HCT116 (cell line): ENCODE measurements at regions not wholly inside any gene's neighbourhood (a gene's known extent, or its start where the extent isn't known, plus 50 kb on each side); places are given as distances from the start of the nearest gene placed in this dataset.

Experiments used
- ATAC-seq: fragments of 200-7000 bp; cut with Tn5 transposase; 2 replicates; pipeline ENCODE4 v1.9.1; 2020; ENCODE audit warnings: mild to moderate bottlenecking, moderate library complexity
- BruUV-seq: library from RNA; stranded (reverse); fragments of 400-500 nt; replicated peaks from 2 replicates; lab custom pipeline; 2021; lab: Mats Ljungman, UMichigan
- CTCF ChIA-PET: fragments of 300-600 bp; sonication (Branson Sonifier 250); formaldehyde crosslinking; loops from one replicate; lab custom pipeline; 2021; ENCODE audit warnings: antibody characterized with exemption; lab: Charles Lee
- POLR2A ChIA-PET: fragments of 300-600, 350-600 bp; sonication (Branson Sonifier 250); formaldehyde crosslinking; loops from one replicate; lab custom pipeline; 2021; ENCODE audit warnings: antibody characterized with exemption; lab: Charles Lee
- RAD21 ChIA-PET, 2 experiments: fragments of 300-600 bp; sonication (Branson Sonifier 250); formaldehyde crosslinking; loops; one replicate each; lab custom pipeline; 2023; ENCODE audit warnings: low total read pairs in 2 of 2; ENCODE audit not compliant: uncharacterized antibody in 2 of 2, unreplicated experiment in 2 of 2, low non-redundant PET in 1 of 2; lab: Charles Lee
- DNase-seq: peaks from one replicate; pipeline ENCODE4 v3.0.0-alpha.2; 2010; ENCODE audit warnings: low read depth, low spot score
- H2AFZ ChIP-seq: fragments of 200-600 bp; shearing (Covaris generic), sonication (generic); 2 replicates; pipeline ENCODE4 v1.6.1; 2017; ENCODE audit warnings: low read depth, mixed run types, mixed read lengths, antibody characterized with exemption, low read length; ENCODE audit not compliant: poor library complexity, severe bottlenecking
- H3K27ac ChIP-seq: 2 replicates; pipeline ENCODE4 v1.5.1; 2012; ENCODE audit warnings: low read depth, low read length
- H3K27me3 ChIP-seq: fragments of 200-600 bp; sonication (generic); 2 replicates; pipeline ENCODE4 v1.6.1; 2016; ENCODE audit warnings: mixed run types, low read length, mixed read lengths; ENCODE audit not compliant: insufficient read depth
- H3K36me3 ChIP-seq, 2 experiments: fragments of 200-500 bp in 1 of 2; fragments of 200-600 bp in 1 of 2; sonication (Bioruptor generic) in 1 of 2; sonication (generic) in 1 of 2; 2 replicates each; pipeline versions ENCODE4 v1.5.1 to v1.6.1; 2014 to 2016; ENCODE audit warnings: low read length in 2 of 2, inconsistent platforms in 1 of 2, mixed read lengths in 1 of 2, mixed run types in 1 of 2; ENCODE audit not compliant: insufficient read depth in 2 of 2, control insufficient read depth in 1 of 2
- H3K4me1 ChIP-seq, 2 experiments: fragments of 200-600 bp in 1 of 2; sonication (generic) in 1 of 2; 2 replicates each; pipeline versions ENCODE4 v1.5.1 to v1.6.1; 2012 to 2017; ENCODE audit warnings: low read length in 2 of 2, inconsistent platforms in 1 of 2, mild to moderate bottlenecking in 1 of 2, mixed read lengths in 1 of 2, mixed run types in 1 of 2, moderate library complexity in 1 of 2; ENCODE audit not compliant: insufficient read depth in 2 of 2, control insufficient read depth in 1 of 2
- H3K4me2 ChIP-seq: fragments of 200-600 bp; sonication (generic); 2 replicates; pipeline ENCODE4 v1.6.1; 2017; ENCODE audit warnings: mixed run types, low read length, mixed read lengths
- H3K4me3 ChIP-seq, 2 experiments: fragments of 200-600 bp in 1 of 2; sonication (generic) in 1 of 2; replicated peaks in 1 of 2; 2 replicates each; pipeline ENCODE4 v1.5.1; 2011 to 2016; ENCODE audit warnings: low read length in 2 of 2, control low read depth in 1 of 2, low read depth in 1 of 2, mild to moderate bottlenecking in 1 of 2, mixed read lengths in 1 of 2, mixed run types in 1 of 2
- H3K79me2 ChIP-seq: fragments of 200-600 bp; sonication (generic); 2 replicates; pipeline ENCODE4 v1.6.1; 2017; ENCODE audit warnings: mild to moderate bottlenecking, mixed run types, low read length, moderate library complexity, mixed read lengths; ENCODE audit not compliant: insufficient read depth
- H3K9ac ChIP-seq: fragments of 200-600 bp; sonication (generic); 2 replicates; pipeline ENCODE4 v1.6.1; 2016; ENCODE audit warnings: low read length, mixed read lengths
- H3K9me2 ChIP-seq: fragments of 200-600 bp; sonication (generic), shearing (Covaris generic); 2 replicates; pipeline ENCODE4 v1.6.1; 2017; ENCODE audit warnings: mixed run types, mild to moderate bottlenecking, moderate library complexity; ENCODE audit not compliant: insufficient read depth
- H3K9me3 ChIP-seq, 2 experiments: fragments of 200-500 bp in 1 of 2; fragments of 200-600 bp in 1 of 2; sonication (Bioruptor generic) in 1 of 2; sonication (generic) in 1 of 2; 2 replicates each; pipeline ENCODE4 v1.6.1; 2014 to 2017; ENCODE audit warnings: low read length in 2 of 2, mixed read lengths in 2 of 2, inconsistent platforms in 1 of 2, low read depth in 1 of 2, mild to moderate bottlenecking in 1 of 2, mixed run types in 1 of 2, moderate library complexity in 1 of 2; ENCODE audit not compliant: control insufficient read depth in 1 of 2, insufficient read depth in 1 of 2
- H4K20me1 ChIP-seq: fragments of 200-600 bp; sonication (generic), shearing (Covaris generic); 2 replicates; pipeline ENCODE4 v1.6.1; 2017; ENCODE audit warnings: mixed run types, mild to moderate bottlenecking, moderate library complexity; ENCODE audit not compliant: insufficient read depth
- CBX3 ChIP-seq: IDR thresholded peaks from 2 replicates; pipeline ENCODE4 v1.6.1; 2012; ENCODE audit warnings: low read depth
- EZH2phosphoT487 ChIP-seq: fragments of 200-600 bp; IDR thresholded peaks from 2 replicates; pipeline ENCODE4 v1.6.1; 2018; ENCODE audit warnings: antibody characterized with exemption, borderline replicate concordance
- FOSL1 ChIP-seq: IDR thresholded peaks from 2 replicates; pipeline ENCODE4 v1.6.1; 2012; ENCODE audit warnings: low read depth
- POLR2AphosphoS5 ChIP-seq: IDR thresholded peaks from 2 replicates; pipeline ENCODE4 v1.6.1; 2011; ENCODE audit warnings: mild to moderate bottlenecking, low read depth, low read length, moderate library complexity
- RAD21 ChIP-seq: IDR thresholded peaks from 2 replicates; pipeline ENCODE4 v1.6.1; 2012; ENCODE audit warnings: low read depth, mild to moderate bottlenecking
- REST ChIP-seq: IDR thresholded peaks from 2 replicates; pipeline ENCODE4 v1.6.1; 2012; ENCODE audit warnings: low read depth
- SRF ChIP-seq: IDR thresholded peaks from 2 replicates; pipeline ENCODE4 v1.6.1; 2012; ENCODE audit warnings: low read depth
- YY1 ChIP-seq: IDR thresholded peaks from 2 replicates; pipeline ENCODE4 v1.6.1; 2011; ENCODE audit warnings: low read length, low read depth, moderate library complexity, mild to moderate bottlenecking; ENCODE audit not compliant: insufficient replicate concordance; ENCODE audit errors: extremely low read depth
- ZBTB33 ChIP-seq: IDR thresholded peaks from 2 replicates; pipeline ENCODE4 v1.6.1; 2011; ENCODE audit warnings: mild to moderate bottlenecking, low read length, moderate library complexity; ENCODE audit not compliant: insufficient replicate concordance; ENCODE audit errors: extremely low read depth
- ZFX ChIP-seq: fragments of 450-650 bp; IDR thresholded peaks from 2 replicates; pipeline ENCODE4 v1.6.1; 2017
- ZNF274 ChIP-seq: fragments of 200-500 bp; sonication (Bioruptor generic); IDR thresholded peaks from 2 replicates; pipeline ENCODE4 v1.6.1; 2014; ENCODE audit warnings: mild to moderate bottlenecking, low read depth, low read length, inconsistent platforms
- intact Hi-C: fragments of 100-400 bp; cut with micrococcal nuclease; formaldehyde crosslinking; loops from 2 replicates; pipeline ENCODE4 v1.10.0; 2022
- TF ChIP-seq, protein P1 (sequence below), 3 experiments: fragments of 200-600 bp in 1 of 3; sonication (generic) in 1 of 3; IDR thresholded peaks in 2 of 3; conservative IDR thresholded peaks in 1 of 3; 2 replicates each; pipeline ENCODE4 v1.5.1; 2012 to 2017; ENCODE audit warnings: low read depth in 2 of 3, low read length in 2 of 3, antibody characterized with exemption in 1 of 3, borderline replicate concordance in 1 of 3, control low read depth in 1 of 3, mild to moderate bottlenecking in 1 of 3, mixed read lengths in 1 of 3, mixed run types in 1 of 3, moderate library complexity in 1 of 3; ENCODE audit not compliant: insufficient read depth in 1 of 3
- TF ChIP-seq, protein P2 (sequence below): IDR thresholded peaks from 2 replicates; pipeline ENCODE4 v1.6.1; 2012

- H3K9me3 ChIP-seq, result peaks cover 9 to 28% of the 10 kb centered on the region in 2 experiments; a peak in 2 of 4 replicates
- no peak overlapping the region for H3K4me2 ChIP-seq
- no peak for TF ChIP-seq RAD21
- TF ChIP-seq FOSL1, result no peak
- no peak for TF ChIP-seq ZBTB33
- CTCF ChIA-PET, result no interaction called here
- H3K79me2 ChIP-seq, result no peaks in the 10 kb centered on the region
- ATAC-seq (no peak), DNase-seq (no peak)
- no peak overlapping the region for H3K9ac ChIP-seq
- no peaks in the 10 kb centered on the region for H3K36me3 ChIP-seq
- no peaks in the 10 kb centered on the region for H3K9me2 ChIP-seq
- no peak overlapping the region for H3K27ac ChIP-seq
- BruUV-seq, result no TSS peak
- no peaks in the 10 kb centered on the region for H3K27me3 ChIP-seq
- no peaks in the 10 kb centered on the region for H4K20me1 ChIP-seq
- no peak overlapping the region for H2AFZ ChIP-seq
- H3K4me3 ChIP-seq, result no peak overlapping the region
- RAD21 ChIA-PET, result no interaction called here
- POLR2A ChIA-PET, result no interaction called here
- no peaks in the 10 kb centered on the region for H3K4me1 ChIP-seq
- intact Hi-C loops, result no loop called here
Measured at GRCh38 chr19:31497709-31498108, 148.5 kb upstream of the TSHZ3 start.

DNA sequence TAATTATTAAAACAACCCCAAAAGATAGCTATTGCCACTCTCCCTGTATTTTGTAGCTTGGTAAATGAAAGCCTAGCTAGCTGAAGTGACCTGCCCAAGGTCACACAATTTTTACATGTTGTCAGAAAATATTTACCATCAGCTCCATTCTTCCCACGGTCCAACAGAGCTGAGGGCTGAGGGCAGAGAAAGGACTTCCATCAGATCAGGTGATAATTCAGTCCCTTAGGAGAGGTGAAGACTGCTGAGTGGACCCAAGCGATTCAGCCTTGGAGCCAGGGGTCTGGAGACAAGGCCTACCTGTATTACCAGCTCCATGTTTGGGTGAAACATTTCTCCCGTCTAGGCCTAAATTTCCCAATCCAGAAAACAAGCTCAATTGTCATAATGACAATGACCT is 149.5 kb upstream of the TSHZ3 start:
- BruUV-seq, result no TSS peak
- Histone ChIP-seq H3K27ac (no peak overlapping the region), H3K4me3 (no peak overlapping the region), H3K36me3 (no peaks in the 10 kb centered on the region), H3K79me2 (no peaks in the 10 kb centered on the region), H4K20me1 (no peaks in the 10 kb centered on the region), H3K9ac (no peak overlapping the region), H3K27me3 (no peaks in the 10 kb centered on the region), H3K9me3 (peaks cover 9 to 31% of the 10 kb centered on the region in 2 experiments; a peak in 2 of 4 replicates), H2AFZ (no peak overlapping the region), H3K4me1 (no peaks in the 10 kb centered on the region), H3K9me2 (no peaks in the 10 kb centered on the region), H3K4me2 (no peak overlapping the region)
- ChIA-PET CTCF (no interaction called here), RAD21 (no interaction called here), POLR2A (no interaction called here)
- ATAC-seq, result no peak
- intact Hi-C loops, result no loop called here
- no peak for DNase-seq
- TF ChIP-seq, protein P1, sequence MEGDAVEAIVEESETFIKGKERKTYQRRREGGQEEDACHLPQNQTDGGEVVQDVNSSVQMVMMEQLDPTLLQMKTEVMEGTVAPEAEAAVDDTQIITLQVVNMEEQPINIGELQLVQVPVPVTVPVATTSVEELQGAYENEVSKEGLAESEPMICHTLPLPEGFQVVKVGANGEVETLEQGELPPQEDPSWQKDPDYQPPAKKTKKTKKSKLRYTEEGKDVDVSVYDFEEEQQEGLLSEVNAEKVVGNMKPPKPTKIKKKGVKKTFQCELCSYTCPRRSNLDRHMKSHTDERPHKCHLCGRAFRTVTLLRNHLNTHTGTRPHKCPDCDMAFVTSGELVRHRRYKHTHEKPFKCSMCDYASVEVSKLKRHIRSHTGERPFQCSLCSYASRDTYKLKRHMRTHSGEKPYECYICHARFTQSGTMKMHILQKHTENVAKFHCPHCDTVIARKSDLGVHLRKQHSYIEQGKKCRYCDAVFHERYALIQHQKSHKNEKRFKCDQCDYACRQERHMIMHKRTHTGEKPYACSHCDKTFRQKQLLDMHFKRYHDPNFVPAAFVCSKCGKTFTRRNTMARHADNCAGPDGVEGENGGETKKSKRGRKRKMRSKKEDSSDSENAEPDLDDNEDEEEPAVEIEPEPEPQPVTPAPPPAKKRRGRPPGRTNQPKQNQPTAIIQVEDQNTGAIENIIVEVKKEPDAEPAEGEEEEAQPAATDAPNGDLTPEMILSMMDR (IDR thresholded peaks at IDR 0.05 in 2 of 3, conservative IDR thresholded peaks at IDR 0.05 in 1 of 3; ENCODE audit: borderline replicate concordance in 1 of 3, insufficient read depth in 1 of 3, low read depth in 2 of 3, low read length in 2 of 3), result no peak
- TF ChIP-seq ZNF274 (no peak), ZFX (no peak), REST (no peak), SRF (no peak), CBX3 (no peak), YY1 (no peak), EZH2phosphoT487 (no peak), POLR2AphosphoS5 (no peak)
- TF ChIP-seq, protein P2, sequence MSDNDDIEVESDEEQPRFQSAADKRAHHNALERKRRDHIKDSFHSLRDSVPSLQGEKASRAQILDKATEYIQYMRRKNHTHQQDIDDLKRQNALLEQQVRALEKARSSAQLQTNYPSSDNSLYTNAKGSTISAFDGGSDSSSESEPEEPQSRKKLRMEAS, result no peak
